ENCODE measurements at regions not wholly inside any gene's neighbourhood (a gene's known extent, or its start where the extent isn't known, plus 50 kb on each side); places are given as distances from the start of the nearest gene placed in this dataset.

DNA sequence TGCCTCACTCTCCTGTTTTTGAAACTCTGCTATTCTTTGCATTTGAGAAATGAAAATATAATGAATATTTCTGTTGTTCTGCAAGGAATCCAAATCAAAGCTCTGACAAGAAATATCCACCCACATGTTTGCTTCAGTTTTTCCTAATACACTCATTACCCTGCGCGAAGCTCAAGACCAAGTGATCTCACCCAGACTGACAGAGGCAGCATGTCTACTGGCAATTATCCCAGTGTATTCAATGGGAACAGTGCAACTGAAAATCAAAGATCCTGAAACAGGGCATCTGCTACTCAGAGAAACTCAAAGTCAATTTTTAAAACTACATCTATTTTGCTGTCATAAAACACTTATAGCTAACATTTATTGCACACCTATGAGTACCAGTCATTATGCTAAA is 321.0 kb upstream of the LRRC7 start:
- TF ChIP-seq, protein P1, sequence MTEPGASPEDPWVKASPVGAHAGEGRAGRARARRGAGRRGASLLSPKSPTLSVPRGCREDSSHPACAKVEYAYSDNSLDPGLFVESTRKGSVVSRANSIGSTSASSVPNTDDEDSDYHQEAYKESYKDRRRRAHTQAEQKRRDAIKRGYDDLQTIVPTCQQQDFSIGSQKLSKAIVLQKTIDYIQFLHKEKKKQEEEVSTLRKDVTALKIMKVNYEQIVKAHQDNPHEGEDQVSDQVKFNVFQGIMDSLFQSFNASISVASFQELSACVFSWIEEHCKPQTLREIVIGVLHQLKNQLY (CRISPR knock-in tag; IDR thresholded peaks at IDR 0.05), result no peak
- TF ChIP-seq, protein P2, sequence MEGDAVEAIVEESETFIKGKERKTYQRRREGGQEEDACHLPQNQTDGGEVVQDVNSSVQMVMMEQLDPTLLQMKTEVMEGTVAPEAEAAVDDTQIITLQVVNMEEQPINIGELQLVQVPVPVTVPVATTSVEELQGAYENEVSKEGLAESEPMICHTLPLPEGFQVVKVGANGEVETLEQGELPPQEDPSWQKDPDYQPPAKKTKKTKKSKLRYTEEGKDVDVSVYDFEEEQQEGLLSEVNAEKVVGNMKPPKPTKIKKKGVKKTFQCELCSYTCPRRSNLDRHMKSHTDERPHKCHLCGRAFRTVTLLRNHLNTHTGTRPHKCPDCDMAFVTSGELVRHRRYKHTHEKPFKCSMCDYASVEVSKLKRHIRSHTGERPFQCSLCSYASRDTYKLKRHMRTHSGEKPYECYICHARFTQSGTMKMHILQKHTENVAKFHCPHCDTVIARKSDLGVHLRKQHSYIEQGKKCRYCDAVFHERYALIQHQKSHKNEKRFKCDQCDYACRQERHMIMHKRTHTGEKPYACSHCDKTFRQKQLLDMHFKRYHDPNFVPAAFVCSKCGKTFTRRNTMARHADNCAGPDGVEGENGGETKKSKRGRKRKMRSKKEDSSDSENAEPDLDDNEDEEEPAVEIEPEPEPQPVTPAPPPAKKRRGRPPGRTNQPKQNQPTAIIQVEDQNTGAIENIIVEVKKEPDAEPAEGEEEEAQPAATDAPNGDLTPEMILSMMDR (IDR thresholded peaks at IDR 0.05), result no peak
- TF ChIP-seq, protein P3, sequence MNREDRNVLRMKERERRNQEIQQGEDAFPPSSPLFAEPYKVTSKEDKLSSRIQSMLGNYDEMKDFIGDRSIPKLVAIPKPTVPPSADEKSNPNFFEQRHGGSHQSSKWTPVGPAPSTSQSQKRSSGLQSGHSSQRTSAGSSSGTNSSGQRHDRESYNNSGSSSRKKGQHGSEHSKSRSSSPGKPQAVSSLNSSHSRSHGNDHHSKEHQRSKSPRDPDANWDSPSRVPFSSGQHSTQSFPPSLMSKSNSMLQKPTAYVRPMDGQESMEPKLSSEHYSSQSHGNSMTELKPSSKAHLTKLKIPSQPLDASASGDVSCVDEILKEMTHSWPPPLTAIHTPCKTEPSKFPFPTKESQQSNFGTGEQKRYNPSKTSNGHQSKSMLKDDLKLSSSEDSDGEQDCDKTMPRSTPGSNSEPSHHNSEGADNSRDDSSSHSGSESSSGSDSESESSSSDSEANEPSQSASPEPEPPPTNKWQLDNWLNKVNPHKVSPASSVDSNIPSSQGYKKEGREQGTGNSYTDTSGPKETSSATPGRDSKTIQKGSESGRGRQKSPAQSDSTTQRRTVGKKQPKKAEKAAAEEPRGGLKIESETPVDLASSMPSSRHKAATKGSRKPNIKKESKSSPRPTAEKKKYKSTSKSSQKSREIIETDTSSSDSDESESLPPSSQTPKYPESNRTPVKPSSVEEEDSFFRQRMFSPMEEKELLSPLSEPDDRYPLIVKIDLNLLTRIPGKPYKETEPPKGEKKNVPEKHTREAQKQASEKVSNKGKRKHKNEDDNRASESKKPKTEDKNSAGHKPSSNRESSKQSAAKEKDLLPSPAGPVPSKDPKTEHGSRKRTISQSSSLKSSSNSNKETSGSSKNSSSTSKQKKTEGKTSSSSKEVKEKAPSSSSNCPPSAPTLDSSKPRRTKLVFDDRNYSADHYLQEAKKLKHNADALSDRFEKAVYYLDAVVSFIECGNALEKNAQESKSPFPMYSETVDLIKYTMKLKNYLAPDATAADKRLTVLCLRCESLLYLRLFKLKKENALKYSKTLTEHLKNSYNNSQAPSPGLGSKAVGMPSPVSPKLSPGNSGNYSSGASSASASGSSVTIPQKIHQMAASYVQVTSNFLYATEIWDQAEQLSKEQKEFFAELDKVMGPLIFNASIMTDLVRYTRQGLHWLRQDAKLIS (CRISPR knock-in tag; IDR thresholded peaks at IDR 0.05; ENCODE audit: borderline replicate concordance), result no peak
- TF ChIP-seq, protein P4, sequence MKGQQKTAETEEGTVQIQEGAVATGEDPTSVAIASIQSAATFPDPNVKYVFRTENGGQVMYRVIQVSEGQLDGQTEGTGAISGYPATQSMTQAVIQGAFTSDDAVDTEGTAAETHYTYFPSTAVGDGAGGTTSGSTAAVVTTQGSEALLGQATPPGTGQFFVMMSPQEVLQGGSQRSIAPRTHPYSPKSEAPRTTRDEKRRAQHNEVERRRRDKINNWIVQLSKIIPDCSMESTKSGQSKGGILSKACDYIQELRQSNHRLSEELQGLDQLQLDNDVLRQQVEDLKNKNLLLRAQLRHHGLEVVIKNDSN (CRISPR knock-in tag; IDR thresholded peaks at IDR 0.05), result no peak

Measured in WTC11 (cell line).